ENCODE measurements at regions not wholly inside any gene's neighbourhood (a gene's known extent, or its start where the extent isn't known, plus 50 kb on each side); places are given as distances from the start of the nearest gene placed in this dataset.

DNA sequence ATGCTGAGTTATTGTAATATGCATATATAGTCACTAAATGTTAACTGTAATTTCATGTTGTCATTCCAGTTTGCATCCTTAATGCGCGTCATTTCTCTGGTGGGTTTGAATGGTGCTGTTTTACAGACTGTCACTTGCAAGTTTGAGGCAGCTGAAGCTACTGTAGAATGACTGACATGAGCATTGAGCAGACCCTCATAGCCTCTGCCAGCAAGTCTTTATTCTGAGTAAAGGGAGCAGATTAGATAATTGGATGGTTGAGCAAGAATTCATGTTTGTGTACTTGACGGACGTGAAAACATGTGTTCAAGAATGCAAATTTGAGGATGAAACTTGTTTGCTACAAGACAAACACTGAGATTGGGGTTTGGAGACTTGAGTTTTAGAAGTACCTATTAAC lies 854.8 kb upstream of the KLHL29 start:
- DNase-seq, result no peak

DNA sequence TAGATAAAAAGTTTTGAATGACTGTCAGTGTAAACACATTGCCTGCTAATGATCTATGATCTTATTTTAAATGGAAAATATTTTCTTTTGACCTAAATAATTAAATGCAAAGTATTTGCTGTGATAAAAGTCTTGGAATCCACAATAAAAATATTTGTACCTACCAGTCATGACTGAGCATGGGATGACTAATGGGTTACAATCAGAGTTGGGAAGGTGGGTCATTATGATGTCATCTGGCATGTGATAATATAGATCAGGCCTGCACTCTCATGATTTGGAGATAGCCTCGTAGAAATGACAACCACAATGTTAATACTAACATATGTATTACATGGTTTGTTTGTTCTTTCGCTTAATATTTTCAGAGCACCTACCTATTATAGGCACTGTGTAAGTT lies 848.8 kb upstream of the KLHL29 start:
- DNase-seq, result no peak

DNA sequence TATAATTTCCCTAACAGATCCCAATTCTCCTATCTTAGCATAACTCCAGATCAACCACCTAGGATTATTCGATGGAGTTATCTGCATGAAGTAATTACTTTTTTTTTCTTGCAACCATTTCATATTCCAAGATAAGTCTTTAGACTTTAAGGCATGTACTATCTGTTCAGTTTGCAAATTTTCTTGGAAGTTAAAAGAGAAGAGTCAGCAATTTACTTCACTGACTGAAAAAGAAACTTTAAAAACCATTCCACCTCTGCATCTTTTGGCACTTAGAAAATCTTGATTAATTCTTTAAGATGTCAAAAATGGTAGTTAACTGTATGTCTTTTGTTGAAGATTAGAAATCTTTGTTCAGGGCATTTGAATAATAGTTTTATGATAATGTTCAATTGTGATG lies 830.5 kb upstream of the KLHL29 start:
- DNase-seq, result no peak

DNA sequence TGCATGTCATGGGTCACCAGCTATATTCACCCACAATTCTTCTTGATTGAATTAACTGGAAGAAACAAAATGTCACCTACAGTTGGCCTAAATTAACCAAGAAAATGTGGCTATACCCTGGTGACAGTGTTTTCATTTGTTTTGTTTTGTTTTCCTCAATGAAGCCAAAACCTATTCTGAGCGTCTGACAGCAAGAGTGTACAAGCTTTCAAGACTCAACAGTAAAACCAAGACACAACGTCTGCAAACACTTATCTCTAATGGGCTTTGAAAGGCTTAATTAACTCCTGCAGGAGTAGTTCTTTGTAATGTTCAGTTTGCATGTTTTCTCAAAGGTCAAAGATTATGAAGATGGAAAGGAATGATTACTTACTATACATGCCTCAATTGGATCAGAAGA lies 827.6 kb upstream of the KLHL29 start:
- DNase-seq, result no peak

DNA sequence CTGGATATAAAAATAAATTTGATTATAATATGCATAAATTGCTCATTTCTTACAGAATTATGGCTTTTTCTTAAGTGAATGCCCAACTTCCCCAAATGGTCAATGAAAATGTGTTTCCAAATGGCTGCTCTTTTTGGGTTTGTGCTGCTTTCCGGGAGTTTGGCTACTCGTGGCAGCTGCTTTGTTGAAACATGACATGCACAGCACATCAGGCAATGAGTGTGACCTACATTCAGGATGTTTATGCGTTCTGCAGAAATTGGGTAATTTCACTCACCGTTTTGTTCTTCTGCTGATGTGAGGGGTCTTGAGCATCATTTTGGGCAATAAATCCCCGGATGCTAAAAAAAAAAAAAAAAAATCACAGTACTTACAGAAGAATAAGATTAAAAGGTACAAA lies 825.0 kb upstream of the KLHL29 start:
- no peak for DNase-seq

DNA sequence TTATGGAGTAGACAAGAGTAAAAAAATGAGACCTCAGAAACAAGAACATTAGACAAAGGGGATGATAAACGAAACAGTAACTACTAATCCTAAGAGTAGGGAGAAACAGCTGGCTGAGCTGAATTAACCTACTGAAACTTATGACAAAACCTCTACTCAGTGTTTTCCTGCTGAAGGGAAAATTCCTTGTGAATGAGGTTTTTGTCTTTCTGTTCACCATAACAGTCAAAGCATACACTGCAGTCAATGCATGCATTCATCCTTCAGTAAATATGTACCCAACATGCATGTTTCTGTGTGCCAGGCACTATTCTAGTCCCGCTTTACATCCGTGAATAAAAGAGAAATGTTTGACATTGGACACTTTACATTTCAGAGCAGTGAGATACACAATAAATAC lies 805.6 kb upstream of the KLHL29 start:
- no peak for DNase-seq

DNA sequence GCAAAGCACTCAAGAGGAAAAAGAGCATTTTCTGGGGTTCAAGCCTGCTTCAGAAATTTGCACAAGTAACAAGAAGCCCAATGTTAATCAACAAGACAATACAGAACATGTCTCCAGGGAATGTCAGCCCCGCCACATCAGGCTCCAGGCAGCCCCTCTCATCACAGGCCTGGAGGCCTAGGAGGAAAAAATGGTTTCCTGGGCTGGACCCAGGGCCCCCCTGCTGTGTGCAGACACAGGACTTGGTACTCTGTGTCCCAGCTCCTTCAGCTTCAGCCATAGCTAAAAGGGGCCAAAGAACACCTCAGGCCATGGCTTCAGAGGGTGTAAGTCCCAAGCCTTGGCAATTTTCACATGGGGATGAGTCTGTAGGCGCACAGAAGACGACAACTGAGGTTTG lies 802.9 kb upstream of the KLHL29 start:
- DNase-seq, result no peak

DNA sequence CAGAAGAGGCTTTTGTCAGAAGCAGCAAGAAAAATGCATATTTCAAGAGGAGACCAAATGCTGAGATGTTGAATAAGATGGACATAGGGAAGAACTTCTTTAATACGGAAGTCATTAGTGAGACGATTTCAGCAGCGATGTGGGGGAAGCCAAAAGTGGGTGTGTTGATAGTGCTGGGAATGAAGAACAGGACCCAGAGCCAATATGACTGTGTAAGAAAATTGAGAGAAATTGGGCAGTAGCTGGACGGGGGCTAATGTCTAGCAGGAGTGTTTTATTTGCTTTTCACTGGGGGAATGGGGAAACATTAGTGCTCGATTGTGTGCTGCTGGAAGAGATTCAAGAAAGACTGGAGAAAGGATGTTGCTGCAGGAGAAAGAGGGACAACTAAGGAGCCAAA lies 788.7 kb upstream of the KLHL29 start:
- no peak for DNase-seq

DNA sequence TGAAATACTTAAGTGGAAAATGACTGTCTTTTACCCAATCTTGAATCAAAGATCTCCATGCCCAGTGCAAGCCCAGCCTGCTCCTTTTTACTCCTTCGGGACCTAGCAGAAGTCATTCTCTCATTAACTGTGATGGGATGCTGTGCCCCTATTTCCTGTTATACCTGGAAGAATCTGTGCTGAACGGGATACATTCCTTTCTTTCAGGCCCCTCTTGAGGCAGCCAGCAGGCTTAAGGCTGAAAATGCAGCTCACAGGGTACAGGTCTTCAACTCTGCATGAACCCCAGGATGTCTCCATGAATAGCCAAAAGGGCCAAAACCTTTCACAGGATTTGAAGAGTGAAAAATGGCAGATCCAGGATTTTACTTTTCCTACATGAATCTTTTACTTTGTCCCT lies 784.8 kb upstream of the KLHL29 start:
- DNase-seq, result no peak

DNA sequence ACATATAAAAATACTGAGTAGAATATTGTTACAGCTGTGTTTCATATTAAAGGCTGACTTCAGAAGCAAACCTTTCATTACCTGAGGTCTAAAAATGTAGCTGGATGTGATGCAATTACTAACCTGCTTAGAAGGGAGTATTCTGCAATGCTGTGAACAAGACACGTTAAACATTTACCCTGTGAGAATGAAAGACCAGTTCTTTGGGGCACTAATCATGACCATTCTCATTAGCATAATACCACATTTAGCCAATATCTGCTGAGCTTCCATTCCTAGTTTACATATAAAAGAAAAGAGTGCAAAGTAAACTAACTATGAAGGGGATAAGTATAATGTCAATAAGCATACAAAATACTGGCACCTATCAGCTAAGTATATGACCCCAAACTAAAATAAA lies 784.0 kb upstream of the KLHL29 start:
- no peak for DNase-seq

DNA sequence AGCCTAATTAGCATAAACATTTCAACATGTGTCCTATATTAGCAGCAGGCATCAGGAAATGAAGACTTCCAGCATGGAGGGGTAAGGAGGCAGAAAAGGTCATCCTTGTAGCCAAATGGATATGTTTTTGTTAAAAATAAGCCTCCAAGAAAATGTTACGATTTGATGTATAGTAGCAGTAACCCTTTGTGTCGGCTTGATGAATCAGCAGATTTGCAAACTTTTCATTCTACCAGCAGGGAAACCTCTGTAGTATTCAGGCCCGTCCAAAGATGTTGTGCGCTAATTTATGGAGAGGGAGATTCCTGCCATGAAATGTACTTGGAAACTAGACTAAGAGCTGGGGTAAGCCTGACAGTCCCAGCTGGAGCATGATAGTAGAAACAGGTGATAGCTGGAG lies 780.8 kb upstream of the KLHL29 start:
- no peak for DNase-seq

DNA sequence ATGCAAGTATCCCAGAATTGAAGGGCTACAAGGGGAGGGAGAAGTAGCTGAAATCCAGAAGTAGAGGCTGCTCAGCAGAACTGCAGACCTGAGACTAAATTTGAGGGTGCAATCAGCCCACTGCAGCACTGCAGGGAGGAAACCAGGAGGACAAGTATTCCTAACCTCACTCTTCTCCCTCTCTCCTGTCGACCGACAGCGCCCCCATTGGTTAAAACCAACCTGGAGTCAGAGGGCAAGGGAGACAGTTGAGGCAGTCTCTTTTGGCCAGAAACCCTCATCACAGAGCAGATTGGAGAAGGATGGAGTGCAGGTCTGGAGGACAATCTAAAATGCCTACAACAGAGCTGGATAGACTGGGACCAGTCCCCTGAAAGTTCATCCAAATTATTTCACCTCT lies 768.9 kb upstream of the KLHL29 start:
- DNase-seq, result no peak

DNA sequence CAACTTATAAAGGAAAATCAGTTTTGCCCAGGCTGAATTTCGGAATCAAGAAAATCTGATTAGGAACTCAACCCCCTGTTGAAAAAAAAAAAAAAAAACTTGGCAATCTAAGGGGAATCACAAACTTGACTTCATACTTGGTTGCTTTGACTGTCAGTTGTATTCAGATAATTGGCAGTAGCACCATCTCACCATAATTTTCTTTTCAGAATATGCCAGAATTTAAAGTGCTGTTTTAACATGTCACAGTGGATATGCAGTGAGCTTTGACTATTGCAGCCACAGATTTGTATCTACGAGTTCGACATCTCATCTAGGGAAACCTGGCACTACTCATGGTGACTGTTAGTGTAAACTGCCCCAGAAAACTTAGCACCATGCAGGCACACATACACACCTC lies 761.4 kb upstream of the KLHL29 start:
- DNase-seq, result no peak

DNA sequence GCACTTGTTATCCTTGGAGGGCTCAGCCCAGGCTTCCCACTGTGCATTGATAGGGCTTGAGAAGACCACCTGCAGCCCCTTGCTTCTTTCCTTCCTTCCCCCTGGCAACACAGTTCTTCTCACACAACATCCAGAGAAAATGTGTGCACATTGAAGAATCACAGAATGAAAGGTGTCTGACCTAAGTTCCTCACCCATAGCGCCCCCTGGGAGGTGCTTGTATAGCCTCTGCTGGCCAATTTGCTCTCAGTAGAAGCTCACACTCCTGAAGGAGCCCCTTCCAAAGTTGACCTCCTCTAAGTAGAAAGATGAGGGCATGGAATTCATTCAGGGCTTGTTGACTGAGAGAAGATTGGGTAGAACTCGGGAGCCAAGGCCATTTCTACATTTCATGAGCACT lies 758.4 kb upstream of the KLHL29 start:
- DNase-seq, result no peak

DNA sequence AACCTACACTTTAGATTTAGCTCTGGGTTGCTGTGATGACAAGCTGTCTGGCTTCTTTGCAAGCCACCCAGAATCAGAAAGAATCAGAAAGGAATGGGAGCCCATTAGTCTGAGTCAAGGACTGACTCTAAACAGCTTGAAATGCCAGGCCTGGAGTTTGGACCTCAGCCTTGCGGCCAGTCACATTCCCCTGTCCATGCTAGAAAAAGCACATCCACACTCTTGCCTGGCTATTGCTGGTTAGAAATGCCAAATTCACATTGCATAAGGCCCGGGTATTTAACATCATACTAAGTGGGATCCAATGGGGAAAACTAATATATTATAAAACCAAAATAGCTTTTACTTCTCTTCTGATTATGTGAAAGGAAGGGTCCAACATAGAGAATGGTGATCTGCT lies 756.8 kb upstream of the KLHL29 start:
- no peak for DNase-seq

DNA sequence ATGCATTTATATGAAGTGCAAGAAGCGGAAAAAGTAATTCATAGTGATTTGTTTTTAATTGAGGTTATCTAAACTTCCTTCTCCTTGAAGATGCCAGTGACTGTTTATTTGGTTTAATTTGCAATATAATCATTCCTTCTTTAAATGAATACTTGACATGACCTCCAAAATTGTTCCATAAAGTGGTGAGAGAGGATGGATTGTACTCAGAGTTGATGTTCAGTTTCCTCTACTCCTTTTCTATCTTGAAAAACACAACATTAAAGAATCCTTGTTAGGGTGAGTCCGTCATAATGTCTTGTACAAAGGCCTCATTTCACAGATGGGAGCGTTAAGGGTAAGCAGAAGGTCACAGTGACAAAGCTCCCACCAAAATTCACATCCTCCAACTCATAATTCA lies 756.1 kb upstream of the KLHL29 start:
- no peak for DNase-seq

DNA sequence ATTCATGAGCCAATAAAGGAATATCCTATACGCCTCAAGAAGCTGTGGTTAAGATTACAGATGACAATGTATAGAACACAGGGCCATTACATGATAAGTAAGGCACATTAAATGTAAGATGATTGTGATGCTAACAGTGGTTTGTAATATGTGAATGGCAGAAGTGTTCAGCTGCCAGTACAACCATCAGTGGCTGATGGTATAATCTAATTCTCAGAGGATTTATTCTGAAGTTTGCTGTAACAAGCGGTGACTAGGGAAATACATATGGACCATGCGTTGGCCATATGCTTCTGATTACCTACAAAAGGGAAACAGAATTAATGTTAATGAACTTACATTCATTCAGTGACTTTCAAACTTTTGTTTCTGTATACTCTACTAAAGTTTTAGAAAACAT lies 750.8 kb upstream of the KLHL29 start:
- DNase-seq, result no peak

DNA sequence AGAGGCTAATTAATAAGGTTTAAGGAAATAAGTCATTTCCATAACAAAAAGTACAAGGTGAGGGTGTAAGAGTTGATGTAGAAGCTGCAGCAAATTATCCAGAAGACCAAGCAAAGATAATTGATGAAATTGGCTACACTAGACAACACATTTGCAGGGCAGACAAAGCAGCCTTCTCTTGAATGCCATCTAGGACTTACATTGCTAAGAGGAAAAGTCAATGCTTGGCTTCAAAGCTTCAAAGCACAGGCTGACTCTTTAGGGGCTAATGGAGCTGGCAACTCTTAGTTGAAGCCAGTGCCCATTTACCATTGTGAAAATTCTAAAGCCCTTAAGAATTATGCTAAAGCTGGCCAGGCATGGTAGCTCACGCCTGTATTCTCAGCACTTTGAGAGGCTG lies 728.6 kb upstream of the KLHL29 start:
- DNase-seq, result no peak

DNA sequence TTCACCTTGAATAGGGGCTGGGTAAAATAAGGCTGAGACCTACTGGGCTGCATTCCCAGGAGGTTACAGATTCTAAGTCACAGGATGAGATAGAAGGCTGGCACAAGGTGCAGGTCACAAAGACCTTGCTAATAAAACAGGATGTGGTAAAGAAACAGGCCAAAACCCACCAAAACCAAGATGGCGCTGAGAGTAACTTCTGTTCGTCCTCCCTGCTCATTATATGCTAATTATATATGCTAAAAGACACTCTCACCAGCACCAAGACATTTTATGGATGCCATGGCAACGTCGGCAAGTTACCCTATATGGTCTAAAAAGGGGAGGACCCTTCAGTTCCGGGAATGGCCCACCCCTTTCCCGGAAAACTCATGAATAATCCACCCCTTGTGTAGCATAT lies 711.5 kb upstream of the KLHL29 start:
- DNase-seq, result no peak

DNA sequence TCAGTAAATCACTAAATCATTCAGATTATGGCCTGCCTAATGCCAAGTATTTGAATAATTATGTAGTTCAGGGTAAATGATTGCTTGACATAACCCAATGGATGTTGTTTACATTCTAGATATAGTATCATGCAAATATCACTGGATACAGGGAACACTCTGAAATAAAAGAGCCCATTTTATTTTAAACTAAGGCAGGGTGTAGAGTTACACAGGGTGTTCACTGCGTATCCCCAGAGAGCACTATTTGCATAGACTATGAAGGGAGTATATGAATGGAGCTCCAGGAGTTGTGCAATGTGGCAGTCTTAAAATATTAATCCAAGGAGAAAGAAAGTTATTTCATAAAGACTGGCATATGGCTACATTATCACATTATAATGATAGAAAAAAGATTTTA lies 701.1 kb upstream of the KLHL29 start:
- DNase-seq, result no peak

DNA sequence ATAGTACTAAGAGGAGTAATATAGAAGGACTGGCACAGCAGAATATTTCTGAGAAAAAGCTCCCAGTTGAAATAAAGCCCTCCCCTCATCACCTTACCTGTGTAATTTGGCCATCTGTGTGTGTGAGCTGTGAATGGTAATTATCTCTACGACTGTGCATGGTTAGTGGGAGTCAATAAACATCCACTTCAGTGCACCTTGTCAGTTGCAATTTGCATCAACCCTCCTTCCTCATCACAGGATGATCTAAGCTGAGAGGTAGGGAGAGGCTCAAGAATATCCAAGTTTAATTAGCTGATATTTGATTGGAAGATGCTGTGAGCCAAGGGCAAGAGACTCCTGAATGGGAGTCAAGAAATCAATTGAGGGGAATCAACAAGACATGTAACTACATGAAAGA lies 694.9 kb upstream of the KLHL29 start:
- no peak for DNase-seq

DNA sequence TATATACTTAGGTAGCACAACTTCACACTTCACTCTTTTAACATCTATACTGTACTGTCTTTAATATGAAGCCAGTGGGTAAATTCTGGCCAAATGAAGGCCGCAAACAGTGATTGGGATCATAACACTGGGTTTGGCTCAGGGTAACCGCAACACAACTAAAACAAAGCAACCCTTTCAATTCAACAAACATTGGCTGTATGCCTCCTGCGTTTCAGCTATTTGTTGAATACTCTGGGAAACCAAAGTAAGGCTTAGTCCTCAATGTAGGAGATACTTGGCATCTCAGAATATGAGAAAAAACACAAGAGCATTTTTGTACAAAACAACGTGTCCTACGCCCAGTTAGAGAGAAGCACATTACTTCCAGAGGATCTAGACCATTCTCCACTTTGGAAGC lies 693.3 kb upstream of the KLHL29 start:
- no peak for DNase-seq

DNA sequence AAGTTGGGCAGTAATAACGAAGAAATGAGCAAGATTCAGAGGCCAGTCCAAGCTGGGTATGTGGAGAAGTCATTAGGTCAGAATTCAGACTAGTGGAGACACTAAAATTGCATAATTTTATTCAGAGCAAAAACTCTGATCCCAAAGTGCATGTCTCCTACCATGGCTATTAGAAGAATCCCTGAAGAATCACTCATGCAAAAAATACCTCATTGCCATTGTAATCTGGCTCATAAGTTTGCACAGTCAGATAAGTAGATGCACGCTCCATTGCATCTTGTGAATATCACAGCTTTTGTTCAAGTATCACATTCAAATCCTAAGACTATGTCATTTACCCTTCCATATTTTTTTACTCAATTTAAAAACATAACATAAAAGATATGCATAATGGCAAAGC lies 692.2 kb upstream of the KLHL29 start:
- no peak for DNase-seq

DNA sequence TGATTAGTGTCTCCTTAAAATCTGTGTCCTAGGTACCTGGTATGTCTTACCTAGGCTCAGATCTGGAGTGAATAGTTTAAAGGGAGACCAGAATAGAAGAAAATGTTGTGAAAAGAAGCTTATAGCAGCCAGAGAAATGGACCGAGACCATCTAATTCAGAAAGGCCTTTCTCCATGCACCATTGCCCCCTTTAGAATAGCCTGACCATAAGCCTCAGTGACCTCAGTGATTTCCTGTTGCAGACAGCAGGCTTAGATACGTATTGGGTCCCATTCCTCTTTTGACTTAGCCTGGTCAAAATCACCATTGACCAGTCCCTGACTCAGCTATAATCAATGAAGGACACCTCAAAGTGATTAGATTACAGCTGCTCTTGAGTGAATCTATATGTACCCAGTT lies 690.7 kb upstream of the KLHL29 start:
- no peak for DNase-seq

DNA sequence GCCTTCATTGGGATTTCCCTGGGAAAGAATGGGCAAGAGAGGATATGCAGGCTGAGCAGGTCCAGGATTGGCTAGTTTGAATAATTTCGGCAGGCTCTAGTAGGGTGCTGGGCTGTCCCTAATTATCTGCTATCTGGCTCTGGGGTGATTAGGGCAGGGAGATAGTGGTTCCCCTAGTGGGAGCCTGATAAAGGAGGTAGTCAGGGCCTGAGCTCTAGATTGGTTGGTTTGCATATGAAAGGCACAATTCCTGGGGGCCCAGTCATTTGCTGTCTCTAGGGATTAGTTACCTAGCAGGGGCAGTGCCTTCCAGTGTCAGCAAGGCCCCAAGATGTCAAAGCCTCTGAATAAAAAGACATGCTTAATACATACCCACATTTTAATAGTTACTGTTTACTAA lies 690.1 kb upstream of the KLHL29 start:
- DNase-seq, result no peak

DNA sequence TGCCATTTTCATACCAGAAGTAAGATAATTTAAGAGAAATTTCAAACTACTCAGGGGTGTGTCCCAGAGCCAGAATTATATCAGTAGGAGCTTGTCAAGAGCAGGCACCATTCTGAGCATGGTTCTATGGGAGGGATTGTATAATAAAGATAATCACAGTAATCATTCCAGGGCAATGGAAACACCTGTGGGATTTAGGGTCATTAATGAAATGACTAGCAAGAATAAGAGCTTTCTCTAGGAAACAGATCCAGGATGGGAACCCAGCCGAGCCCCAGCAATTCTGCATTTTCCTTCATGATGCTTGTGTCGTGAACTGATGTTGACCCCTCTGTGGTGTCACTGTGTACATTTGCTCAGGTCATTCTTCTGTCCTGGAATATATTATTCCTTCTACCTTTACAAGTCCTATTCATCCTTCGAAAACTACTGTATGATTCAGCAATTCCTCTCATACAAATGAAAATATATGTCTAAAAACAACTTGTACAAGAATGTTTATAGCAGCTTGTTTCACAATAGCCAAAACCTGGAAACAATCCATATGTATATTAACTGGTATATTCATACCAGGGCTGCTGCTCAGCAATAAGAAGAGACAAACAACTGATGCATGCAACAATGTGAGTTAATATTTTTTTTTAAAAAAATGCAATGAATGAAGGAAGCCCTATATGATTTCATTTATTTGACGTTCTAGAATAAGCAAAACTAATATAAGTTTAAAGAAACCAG lies 687.8 kb upstream of the KLHL29 start:
- no peak for DNase-seq
